HG02623 (cell line): ENCODE measurements at regions not wholly inside any gene's neighbourhood (a gene's known extent, or its start where the extent isn't known, plus 50 kb on each side); places are given as distances from the start of the nearest gene placed in this dataset.

Experiments
- ATAC-seq: cut with Tn5 transposase; IDR thresholded peaks from one replicate; pipeline ENCODE4 v1.9.1; 2021; ENCODE audit warnings: moderate library complexity; ENCODE audit not compliant: unreplicated experiment

DNA sequence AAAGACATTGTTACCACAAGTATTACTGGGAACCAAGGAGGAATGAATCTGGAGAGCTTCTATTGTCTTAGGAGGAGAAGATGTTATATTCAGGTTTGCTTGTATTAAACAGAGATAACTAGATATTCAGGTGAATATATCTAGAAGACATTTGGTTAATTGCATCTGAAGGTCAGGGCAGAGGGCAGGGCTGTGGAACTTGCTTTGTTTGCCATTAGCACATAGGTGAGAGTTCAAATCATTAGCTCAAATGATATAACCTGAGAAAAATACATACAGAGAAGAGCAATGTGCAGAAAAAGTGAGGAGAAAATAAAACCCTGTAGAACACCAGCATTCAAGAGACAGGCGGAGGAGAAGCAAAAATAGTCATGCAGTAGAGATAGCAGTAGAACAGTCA is 116.8 kb downstream of the DNAJB9 start:
- no peak for ATAC-seq

DNA sequence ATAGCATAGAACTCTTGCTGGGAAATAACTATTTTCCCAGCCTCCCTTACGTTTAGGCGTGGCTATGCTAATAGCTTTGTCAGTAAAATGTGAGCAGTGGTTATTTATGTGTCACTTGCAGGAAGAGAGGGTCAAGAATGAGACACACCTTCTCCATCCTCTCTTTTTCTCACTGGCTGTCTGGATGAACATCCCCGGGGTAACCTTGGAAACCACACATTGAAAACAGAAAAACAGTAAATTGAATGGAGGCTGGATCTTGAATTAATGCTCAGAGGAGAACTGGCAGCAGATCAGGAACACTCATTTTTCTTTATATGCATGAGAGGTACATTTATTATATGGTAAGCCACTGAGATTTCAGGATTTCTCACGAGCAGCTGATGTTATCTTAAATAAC is 127.6 kb downstream of the DNAJB9 start:
- ATAC-seq = no peak

DNA sequence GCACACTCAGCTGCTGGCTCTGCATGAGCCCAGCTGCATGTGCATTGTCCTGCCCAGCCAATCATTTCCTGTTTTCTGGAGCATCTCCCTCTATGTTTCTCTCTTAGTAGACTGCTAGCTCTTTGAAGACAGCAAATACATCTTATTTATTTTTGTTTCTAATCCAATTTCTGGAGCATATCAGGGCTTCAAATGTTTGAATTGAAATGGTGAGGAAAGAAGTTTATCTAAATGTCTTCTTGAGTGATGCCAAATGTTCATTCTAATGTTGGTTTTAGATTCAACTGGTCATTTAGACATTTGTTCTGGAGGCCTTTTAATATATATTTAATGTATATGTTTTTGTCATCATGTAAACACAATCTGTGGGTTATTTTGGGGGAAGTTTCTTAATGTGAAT is 141.9 kb downstream of the DNAJB9 start:
- no peak for ATAC-seq

DNA sequence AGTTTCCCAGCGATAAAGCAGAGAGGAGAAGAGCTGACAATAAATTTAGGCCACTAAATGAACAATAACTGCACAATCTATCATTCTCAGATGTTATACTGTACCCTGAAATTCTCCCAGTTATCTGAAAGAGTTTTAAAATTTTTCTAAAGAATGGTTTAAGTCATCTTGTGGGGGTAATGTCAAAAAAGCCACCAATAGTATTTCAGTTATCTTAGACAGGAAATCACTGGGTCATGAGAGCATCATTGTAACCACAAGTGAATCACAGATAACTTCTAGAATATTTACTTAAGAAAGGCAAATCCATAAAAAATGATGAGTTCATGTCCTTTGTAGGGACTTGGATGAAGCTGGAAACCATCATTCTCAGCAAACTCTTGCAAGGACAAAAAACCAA is 147.1 kb downstream of the DNAJB9 start:
- no peak for ATAC-seq

DNA sequence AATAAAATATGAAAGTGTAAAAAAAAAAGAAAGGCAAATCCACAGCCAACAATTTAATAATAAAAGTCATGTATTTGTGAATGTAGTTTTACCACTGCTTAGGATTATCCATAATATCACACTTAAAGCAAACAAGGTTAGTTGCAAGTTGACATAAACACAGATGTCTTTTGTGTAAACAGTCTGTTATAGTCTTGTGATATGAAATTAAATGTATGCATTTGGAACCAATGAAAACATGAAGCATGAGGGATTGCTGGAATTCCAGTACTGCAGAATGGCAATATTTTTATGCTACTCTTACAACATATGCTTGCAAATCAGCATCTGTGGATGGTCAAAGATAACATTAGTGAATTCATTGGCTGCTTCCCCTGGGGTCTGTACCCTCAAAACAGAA is 148.1 kb downstream of the DNAJB9 start:
- no peak for ATAC-seq

DNA sequence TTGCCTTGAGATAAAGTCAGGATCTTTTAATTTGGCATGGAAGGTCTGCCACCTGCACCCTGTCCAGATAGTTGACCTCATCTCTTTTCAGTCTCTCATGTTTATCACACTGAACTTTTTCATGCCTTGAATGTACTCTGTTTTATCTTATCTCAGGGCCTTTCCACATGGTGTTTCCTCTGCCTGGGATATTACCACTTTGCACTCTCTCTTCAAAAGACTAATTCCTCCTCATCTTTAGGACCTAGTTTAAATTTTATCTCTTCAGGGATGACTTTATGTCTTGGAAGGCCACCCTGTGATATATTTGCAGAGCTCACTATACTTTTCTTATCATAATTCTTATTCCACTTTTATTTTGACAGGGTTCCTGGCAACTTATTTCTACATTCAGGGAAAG is 150.0 kb downstream of the DNAJB9 start:
- no peak for ATAC-seq

DNA sequence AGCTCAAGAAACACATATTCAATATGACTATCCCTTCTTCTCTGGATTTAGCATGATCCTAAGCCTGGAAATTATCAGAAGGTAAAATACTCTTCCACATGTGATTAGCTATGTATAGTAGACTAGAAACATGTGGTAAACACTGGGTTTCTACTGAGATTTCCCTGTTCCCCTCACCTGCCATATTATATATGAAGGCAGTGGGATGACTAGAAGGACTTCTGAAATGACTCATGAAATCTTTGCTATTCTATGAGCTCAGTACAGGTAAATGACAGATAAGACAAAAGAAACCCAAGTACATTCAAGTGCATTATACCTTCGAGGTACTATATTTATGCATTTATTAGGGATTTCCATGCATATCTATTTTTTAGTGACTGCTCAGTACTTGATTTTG is 152.9 kb downstream of the DNAJB9 start:
- ATAC-seq = peak; percentile 49

DNA sequence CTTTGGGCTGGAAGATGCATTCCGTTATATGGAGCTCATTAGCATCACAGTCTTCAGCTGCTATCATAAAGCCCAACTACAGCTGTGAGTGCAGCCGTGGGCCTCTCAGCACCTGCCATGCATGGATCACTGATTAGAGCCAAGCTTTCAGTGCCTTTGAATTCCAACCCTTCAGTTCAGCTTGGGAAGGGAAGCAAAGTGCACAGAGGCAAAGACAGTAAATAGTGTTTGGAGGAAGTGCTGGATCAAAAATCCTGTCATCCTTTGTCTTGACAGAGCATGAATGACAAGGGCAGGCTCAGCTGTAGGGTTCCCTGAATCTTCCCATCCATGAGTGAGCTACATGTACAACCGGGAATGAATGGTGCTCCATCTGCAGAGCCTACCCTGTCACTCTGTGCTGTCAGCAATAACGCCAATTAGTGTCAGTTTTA is 153.7 kb downstream of the DNAJB9 start:
- ATAC-seq = no peak

DNA sequence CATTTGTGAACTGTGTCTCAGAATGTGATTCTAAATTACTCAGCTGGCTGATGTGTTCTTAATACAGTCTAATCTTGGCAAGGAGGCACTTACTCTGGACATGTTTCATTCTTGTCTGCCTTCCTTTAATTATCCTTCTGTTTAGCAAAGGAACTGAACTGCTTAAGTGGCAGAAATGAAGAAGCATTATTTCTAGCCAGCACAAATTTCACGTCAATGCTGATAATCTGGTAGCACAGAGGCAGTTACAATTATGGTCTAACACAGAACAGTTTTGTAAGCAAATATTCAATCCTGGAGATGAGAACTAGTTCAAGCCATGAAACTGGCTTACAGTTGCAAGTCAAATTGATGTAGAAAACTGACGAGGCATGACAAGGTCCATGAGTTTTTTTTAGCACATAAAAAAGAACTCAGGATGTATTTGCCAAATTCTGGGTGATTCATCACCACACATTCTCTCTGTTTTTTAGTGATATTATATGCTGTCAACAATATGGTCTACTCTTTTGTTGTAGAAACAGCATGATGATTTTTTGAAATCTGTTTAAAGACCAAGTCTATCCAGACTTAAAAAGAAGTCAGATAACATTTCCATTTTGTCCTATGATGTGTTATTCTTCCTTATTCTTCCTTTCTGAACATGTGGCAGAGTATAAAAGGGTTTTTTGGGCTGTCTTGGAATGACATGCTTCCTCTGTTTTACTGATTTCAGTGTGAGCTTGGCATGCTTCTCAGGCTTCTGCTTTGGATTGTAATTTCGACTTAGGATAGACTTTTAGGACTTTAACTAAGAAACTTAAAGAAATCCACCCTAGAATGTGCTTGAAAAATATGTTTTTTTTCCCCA is 154.8 kb downstream of the DNAJB9 start:
- ATAC-seq = no peak

DNA sequence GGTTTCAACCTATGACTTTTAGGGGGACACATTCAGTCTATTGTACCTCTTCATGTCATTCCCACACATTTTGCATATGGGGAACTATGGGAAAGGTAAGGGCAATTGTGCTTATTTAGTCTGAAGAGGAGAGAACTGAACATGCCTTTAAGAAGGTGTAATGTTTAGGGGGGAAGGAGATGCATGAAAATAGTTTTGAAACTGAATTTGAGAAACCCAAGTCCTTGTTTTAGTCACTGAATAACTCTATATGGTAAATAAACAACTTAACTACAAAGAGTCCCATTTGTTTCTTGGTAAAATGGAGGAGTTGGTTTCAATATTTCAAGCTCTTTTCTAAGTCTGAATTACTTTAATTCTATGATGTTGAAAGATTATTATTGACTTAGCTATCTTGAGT is 166.1 kb downstream of the DNAJB9 start:
- no peak for ATAC-seq

DNA sequence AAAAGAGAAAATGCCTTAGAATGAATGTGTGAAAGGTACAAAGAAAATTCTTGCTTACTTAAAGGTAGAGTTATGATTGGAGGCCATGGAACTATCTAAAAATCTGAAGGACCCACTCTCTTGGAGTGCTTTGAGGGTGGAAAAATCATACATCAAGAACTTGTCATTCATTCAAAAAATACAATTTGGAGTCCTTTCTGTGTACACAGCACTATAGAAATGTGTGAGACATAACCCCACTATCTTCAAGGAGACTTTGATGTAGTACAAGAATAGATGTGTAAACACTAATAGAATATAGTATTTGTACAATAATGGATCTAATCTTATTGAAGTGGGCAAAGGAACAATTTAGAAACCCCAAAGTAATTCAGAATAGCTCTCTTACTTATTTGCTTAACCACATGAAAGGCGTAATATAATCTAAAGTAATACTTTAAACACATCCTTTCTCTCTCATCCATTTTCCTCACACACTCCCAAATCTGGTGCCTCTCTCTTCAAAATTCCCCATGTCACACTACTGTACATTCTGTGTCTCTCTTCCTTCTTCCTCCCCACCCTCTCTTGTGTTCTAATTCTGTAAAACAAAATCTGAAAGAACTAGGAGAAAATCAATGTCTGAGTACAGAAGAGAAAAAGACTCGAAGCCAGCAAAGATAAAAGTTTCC is 166.7 kb downstream of the DNAJB9 start:
- ATAC-seq = no peak

DNA sequence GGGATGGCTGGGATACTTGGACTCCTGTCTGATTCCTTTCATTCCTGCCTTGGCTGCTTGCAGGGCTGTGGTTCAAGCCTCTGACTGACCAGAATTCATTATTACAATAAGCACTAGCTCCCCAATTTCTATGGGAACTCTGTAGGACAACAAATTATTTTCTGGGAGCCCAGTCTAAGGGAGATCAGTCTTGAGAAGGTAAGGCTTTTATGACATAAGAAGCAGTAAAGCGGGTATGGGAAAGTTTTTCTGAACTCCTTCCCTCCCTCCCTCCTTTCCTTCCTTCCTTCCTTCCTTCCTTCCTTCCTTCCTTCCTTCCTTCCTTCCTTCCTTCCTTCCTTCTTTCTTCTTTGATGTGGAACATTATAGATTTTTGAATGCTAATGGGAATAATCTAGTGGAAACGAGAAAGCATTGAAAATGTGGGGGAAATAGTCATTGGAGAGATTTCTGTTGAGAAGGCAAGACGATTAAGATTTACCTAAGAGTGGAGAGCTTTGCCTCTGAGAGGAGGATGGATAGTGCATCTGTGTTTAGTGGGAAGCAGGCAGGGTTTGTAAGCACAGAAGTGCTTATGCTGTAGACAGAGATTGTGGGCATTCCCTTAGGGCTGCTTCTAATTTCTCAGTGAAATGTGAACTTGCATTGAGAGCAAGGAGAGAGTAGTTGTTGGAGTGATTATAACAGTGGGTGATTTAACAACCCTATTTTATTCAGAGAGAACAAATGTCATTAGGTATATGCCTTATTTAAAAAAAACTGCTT is 201.5 kb downstream of the DNAJB9 start:
- no peak for ATAC-seq

DNA sequence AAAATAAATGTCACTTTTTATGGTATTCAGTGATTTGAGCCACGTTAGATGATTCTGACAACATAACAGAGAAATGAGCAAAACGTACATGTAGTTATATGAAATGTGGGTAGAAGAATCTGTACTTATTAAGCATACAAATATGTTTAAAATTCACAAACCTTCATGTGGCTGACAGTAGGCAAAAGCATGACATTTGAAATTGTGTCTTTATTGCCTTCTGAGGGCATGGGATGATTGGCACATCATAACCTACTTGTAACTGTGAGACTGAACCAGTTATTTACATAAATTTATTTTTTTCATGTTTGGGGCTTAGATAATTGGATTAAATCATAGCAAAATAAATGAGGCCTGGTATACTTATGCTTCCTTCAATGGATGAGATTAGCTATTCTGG is 202.2 kb downstream of the DNAJB9 start:
- ATAC-seq = no peak

DNA sequence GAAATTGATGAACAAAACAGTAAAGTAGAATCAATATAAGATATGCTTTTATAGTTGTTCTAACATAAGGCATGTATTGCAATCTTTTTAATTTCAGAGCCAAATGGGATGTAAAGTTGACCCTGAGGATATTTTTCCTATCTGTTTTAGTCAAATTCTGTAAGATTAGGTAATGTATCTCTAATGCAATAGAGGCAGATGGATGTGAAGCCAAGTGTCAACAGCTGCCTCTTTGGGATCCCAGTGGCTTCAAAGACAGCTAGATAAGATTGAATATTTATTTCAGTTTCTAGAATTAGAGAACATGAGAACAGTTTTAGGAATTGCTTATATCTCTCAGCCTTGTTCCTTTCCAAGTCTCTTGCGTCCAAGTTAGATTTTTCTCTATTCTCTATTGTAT is 208.3 kb downstream of the DNAJB9 start:
- no peak for ATAC-seq

DNA sequence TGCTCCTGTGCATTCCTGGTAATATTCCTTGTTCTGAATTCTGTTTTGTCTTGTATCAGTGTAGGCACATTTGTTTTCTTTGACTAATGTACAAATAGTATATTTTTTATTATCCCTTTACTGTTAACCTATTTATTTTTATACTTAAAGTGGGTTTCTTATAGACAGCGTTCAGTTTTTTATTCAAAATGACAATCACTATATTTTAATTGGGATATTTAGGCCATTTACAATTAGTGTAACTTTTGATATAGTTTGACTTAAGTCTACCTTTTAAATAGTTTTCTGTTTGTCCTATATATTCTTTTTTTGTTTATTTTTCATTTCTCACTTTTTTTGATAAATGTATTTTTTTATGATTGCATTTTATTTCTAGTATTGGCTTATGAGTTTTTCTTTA is 219.8 kb downstream of the DNAJB9 start:
- no peak for ATAC-seq

DNA sequence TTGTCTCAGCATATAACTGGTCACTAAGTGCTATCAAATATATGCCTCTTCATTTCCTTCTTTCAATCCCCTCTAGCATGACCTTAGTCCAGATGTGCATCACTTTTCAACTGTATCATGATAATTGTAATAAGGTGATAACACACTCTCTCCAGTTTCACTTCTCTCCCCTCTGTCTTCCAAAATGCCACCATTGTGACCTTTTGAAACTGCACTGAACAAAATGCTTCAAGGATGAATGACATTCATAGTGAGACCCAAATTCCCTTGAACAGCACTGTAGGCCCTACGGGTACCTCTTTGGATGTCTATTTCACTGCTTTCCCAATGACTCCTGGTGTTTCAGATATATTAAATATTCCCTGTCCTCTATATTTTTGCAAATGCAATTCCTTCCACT is 224.8 kb downstream of the DNAJB9 start:
- no peak for ATAC-seq

DNA sequence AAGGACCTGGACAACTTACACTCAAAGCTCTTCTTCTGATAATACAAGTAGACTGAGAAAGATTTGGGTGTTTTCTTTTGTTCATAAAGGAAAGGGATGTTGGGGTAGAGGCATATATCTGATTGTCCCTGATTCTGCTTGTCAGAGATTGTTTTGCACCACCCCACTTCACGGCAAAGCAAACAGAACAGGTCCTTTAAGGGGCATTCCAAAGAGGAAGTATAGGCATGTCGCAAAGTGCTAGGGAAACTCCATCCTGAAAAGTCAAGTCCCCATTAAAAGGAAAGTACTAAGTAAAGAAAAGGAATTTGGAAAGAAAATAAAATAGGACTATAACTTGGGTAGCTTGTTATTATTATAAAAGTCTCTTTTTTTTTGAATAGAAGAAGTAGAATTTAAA is 233.0 kb downstream of the DNAJB9 start:
- no peak for ATAC-seq

DNA sequence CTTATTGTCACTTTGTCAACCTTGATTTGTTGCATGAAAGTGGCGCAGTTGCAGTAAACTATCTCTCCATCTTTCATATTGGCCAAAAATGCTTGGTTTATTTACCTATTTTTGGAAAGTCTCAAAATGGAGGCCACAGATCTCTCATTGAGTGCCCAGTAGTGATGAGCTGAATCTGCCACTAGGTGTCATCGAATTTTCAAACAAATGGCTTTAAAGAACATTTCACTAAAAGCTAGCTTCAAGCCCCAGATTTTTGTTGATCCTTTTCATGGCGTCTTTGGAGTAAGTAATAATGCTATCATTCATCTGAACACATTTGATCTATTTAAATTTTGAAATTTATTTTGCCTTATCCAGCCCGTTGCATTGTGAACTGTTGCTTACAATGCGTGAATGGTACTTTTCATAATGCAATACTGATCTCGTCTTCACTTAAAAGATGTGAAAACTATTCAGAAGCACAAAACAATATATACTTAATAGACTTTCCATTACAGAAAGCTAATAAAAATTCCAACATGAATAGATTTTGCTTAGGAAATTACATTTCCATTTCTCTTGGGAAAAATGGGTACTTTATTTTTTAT is 236.2 kb downstream of the DNAJB9 start:
- ATAC-seq = no peak

DNA sequence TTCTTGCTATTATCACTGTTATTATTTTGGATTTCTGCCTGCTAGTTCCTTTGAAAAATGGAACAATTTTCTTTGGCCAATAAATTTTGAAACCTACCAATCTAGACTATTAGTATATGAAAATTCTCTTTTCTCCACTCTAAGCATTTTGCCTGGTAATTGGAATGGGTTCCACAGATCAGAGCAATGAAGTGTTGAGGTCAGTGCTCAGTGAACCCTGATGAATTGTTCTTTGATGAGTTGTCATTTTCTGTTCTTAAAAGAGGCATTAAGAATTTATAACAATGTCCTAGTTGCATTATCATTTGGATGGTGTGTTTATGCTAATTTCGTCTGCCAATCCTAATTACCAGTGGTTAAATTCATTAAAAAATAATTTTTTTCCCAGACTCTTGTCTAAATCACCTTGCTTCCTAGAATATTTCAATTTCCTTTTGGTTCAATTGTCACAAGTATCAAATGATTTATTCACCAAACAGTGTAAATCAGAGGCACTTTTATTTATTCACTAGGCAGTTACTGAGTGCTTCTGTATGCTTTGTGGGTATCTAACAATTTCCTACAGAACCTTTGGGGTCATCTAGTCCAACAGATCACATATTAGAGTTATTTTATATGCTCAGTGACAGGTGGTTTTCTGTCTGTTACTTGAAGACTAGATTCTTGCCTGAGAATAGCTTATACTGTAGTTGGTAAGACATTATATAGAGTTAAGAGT is 239.0 kb downstream of the DNAJB9 start:
- no peak for ATAC-seq

DNA sequence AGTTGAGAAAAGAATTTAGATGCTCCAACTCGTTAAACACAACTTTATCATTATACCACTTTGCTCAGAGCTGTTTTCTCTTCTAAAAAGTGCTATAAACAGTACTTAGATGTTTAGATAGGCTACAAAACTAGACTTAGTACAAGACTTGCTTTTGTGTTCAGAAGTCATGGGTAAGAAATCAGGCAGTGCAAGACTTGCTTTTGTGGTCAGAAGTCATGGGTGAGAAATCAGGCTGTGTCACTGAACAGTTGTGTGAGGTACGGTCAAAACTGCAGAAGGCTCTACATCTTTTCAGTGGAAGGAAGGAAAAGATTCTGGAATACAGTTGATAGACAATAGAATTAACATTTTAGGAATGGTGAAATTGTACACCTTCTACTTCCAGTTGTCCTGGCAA is 239.7 kb downstream of the DNAJB9 start:
- no peak for ATAC-seq
